Colonic mucosa (tissue), 4 donors: ENCODE measurements at regions not wholly inside any gene's neighbourhood (a gene's known extent, or its start where the extent isn't known, plus 50 kb on each side); places are given as distances from the start of the nearest gene placed in this dataset.
"Not testable (repeated sequence)": the region's sequence is repeated elsewhere in the genome, so short reads cannot be mapped to it uniquely, and the experiment has no call there.

Experiments
- DNase-seq: peaks from one replicate; pipeline ENCODE4 v3.0.0-alpha.2; 2020
- H3K27ac ChIP-seq: fragments of 200-600 bp; one replicate; pipeline ENCODE4 v1.8.0; 2021
- H3K27me3 ChIP-seq: fragments of 200-600 bp; one replicate; pipeline ENCODE4 v1.8.0; 2021
- H3K36me3 ChIP-seq: fragments of 200-600 bp; one replicate; pipeline ENCODE4 v1.8.0; 2021
- H3K4me1 ChIP-seq: fragments of 200-600 bp; one replicate; pipeline ENCODE4 v1.8.0; 2021; ENCODE audit warnings: mild to moderate bottlenecking
- H3K4me3 ChIP-seq: fragments of 200-600 bp; one replicate; pipeline ENCODE4 v1.8.0; 2021
- H3K9ac ChIP-seq, 2 donors: one replicate each; pipeline ENCODE4 v1.7.0; 2013; ENCODE audit warnings: control low read depth in 2 of 2, low read depth in 2 of 2, low read length in 2 of 2
- H3K9me3 ChIP-seq: fragments of 200-600 bp; one replicate; pipeline ENCODE4 v1.8.0; 2021
- CTCF ChIP-seq: fragments of 200-600 bp; IDR thresholded peaks from one replicate; pipeline ENCODE4 v1.8.0; 2022; ENCODE audit warnings: antibody characterized with exemption, mild to moderate bottlenecking
- intact Hi-C: fragments of 100-400 bp; cut with DNase I; formaldehyde crosslinking; loops from one replicate; pipeline ENCODE4 v1.14.1; 2022
- donor health status: healthy.
- donor health status: DM: no; HTN: no; CAD: no.
- donor health status: DM: no; HTN: no; CAD: no.

- Histone ChIP-seq H3K4me1 (no peaks in the 10 kb centered on the region), H3K27me3 (no peaks in the 10 kb centered on the region), H3K4me3 (no peak overlapping the region), H3K36me3 (no peaks in the 10 kb centered on the region), H3K27ac (no peak overlapping the region), H3K9ac (no peak overlapping the region), H3K9me3 (no peaks in the 10 kb centered on the region)
- TF ChIP-seq CTCF, result no peak
- intact Hi-C loops, result no loop called here
- no peak for DNase-seq
These were observed 1248.8 kb downstream of the ADGRL3 start for GRCh38 chr4:62448911-62449310.

GRCh38 chr4:62439051-62439450 is 1238.9 kb downstream of the ADGRL3 start:
- DNase-seq, result no peak
- Histone ChIP-seq H3K27me3 (no peaks in the 10 kb centered on the region), H3K4me3 (no peak overlapping the region), H3K9ac (no peak overlapping the region), H3K4me1 (no peaks in the 10 kb centered on the region), H3K36me3 (no peaks in the 10 kb centered on the region), H3K27ac (no peak overlapping the region), H3K9me3 (no peaks in the 10 kb centered on the region)
- no peak for TF ChIP-seq CTCF
- intact Hi-C loops, result no loop called here

- no peak for DNase-seq
- H3K27ac ChIP-seq, result no peak overlapping the region
- H3K27me3 ChIP-seq, result no peaks in the 10 kb centered on the region
- no peaks in the 10 kb centered on the region for H3K36me3 ChIP-seq
- intact Hi-C loops, result no loop called here
- no peak overlapping the region for H3K4me3 ChIP-seq
- TF ChIP-seq CTCF, result no peak
- no peak overlapping the region for H3K9ac ChIP-seq
- H3K9me3 ChIP-seq, result no peaks in the 10 kb centered on the region
- H3K4me1 ChIP-seq, result no peaks in the 10 kb centered on the region
These were observed 1234.8 kb downstream of the ADGRL3 start for GRCh38 chr4:62434921-62435320.

- intact Hi-C loops, DNase-seq, H3K9ac ChIP-seq, H3K36me3 ChIP-seq, H3K4me3 ChIP-seq, H3K4me1 ChIP-seq, H3K9me3 ChIP-seq, H3K27me3 ChIP-seq, H3K27ac ChIP-seq: not testable (repeated sequence)
These were observed 1231.5 kb downstream of the ADGRL3 start for GRCh38 chr4:62431513-62432231.

- Histone ChIP-seq H3K27ac (no peak overlapping the region), H3K9ac (no peak overlapping the region), H3K36me3 (no peaks in the 10 kb centered on the region), H3K9me3 (no peaks in the 10 kb centered on the region), H3K4me3 (no peak overlapping the region), H3K27me3 (no peaks in the 10 kb centered on the region), H3K4me1 (no peaks in the 10 kb centered on the region)
- DNase-seq, result no peak
- intact Hi-C loops, result no loop called here
- no peak for TF ChIP-seq CTCF
These were observed 1229.2 kb downstream of the ADGRL3 start for GRCh38 chr4:62429297-62429696.

GRCh38 chr4:62415256-62415655 is 1215.1 kb downstream of the ADGRL3 start:
- TF ChIP-seq CTCF, result no peak
- Histone ChIP-seq H3K36me3 (no peaks in the 10 kb centered on the region), H3K9ac (no peak overlapping the region), H3K4me3 (no peak overlapping the region), H3K4me1 (no peaks in the 10 kb centered on the region), H3K27ac (no peak overlapping the region), H3K9me3 (no peaks in the 10 kb centered on the region), H3K27me3 (no peaks in the 10 kb centered on the region)
- intact Hi-C loops, result no loop called here
- DNase-seq, result no peak
